ENCODE measurements at regions not wholly inside any gene's neighbourhood (a gene's known extent, or its start where the extent isn't known, plus 50 kb on each side); places are given as distances from the start of the nearest gene placed in this dataset.

- Histone ChIP-seq H3K4me1 (ENCODE audit: control insufficient read depth in 1 of 2, insufficient read depth in 2 of 2, low read depth in 1 of 2, low read length in 1 of 2) (no peaks in the 10 kb centered on the region), H3K4me3 (ENCODE audit: low read depth in 2 of 2, low read length in 1 of 2) (no peak overlapping the region), H3K27me3 (ENCODE audit: insufficient read depth) (no peaks in the 10 kb centered on the region), H2AFZ (ENCODE audit: low read depth) (no peak overlapping the region), H3K4me2 (no peak overlapping the region), H3K9me2 (no peaks in the 10 kb centered on the region), H3F3A (replicated peaks; ENCODE audit: insufficient read depth) (no peaks in the 10 kb centered on the region), H3K9ac (no peak overlapping the region), H4K20me1 (ENCODE audit: insufficient read depth) (no peaks in the 10 kb centered on the region), H3K79me2 (ENCODE audit: insufficient read depth) (no peaks in the 10 kb centered on the region), H3K36me3 (replicated peaks in 1 of 2; ENCODE audit: control insufficient read depth in 1 of 2, insufficient read depth in 2 of 2, low read length in 1 of 2) (no peaks in the 10 kb centered on the region), H3K9me3 (no peaks in the 10 kb centered on the region), H3K27ac (ENCODE audit: low read depth in 2 of 2, low read length in 1 of 2) (no peak overlapping the region)
- POLR2A ChIA-PET, result no interaction called here
- 15% methylated on average over 2 of the region's 2 CpGs for WGBS (ENCODE audit: low lambda C conversion rate)
- CTCF ChIA-PET, result interaction anchor here (0.6 kb wide), 1 partner anchor 199 kb away, joined by 4 read pairs; no protein-coding TSS in a partner anchor
- TF ChIP-seq FOSL2 (IDR thresholded peaks at IDR 0.05; ENCODE audit: borderline replicate concordance, low read depth) (no peak), USF1 (IDR thresholded peaks at IDR 0.05; ENCODE audit: borderline replicate concordance, low read depth) (no peak), GABPA (IDR thresholded peaks at IDR 0.05; ENCODE audit: low read depth) (no peak), TCF12 (IDR thresholded peaks at IDR 0.05) (no peak), NFIC (IDR thresholded peaks at IDR 0.05; ENCODE audit: borderline replicate concordance) (no peak), ZBTB33 (IDR thresholded peaks at IDR 0.05; ENCODE audit: borderline replicate concordance, low read depth) (no peak), RAD21 (IDR thresholded peaks at IDR 0.05; ENCODE audit: low read length) (no peak), SIN3A (IDR thresholded peaks at IDR 0.05; ENCODE audit: borderline replicate concordance, low read depth, low read length) (no peak), USF2 (IDR thresholded peaks at IDR 0.05; ENCODE audit: borderline replicate concordance, low read depth, low read length) (no peak), YY1 (IDR thresholded peaks at IDR 0.05; ENCODE audit: low read depth) (no peak), IRF3 (IDR thresholded peaks at IDR 0.05; ENCODE audit: low read depth, low read length) (no peak)
- no peak for DNase-seq
Measured at GRCh38 chr1:213786683-213787082, 201.1 kb upstream of the PROX1 start.

GRCh38 chr1:213790565-213790964 is 197.2 kb upstream of the PROX1 start:
- Histone ChIP-seq H3K79me2 (ENCODE audit: insufficient read depth) (no peaks in the 10 kb centered on the region), H3K36me3 (replicated peaks in 1 of 2; ENCODE audit: control insufficient read depth in 1 of 2, insufficient read depth in 2 of 2, low read length in 1 of 2) (no peaks in the 10 kb centered on the region), H3F3A (replicated peaks; ENCODE audit: insufficient read depth) (no peaks in the 10 kb centered on the region), H3K4me3 (ENCODE audit: low read depth in 2 of 2, low read length in 1 of 2) (no peak overlapping the region), H3K9ac (no peak overlapping the region), H3K4me2 (no peak overlapping the region), H3K27ac (ENCODE audit: low read depth in 2 of 2, low read length in 1 of 2) (no peak overlapping the region), H3K27me3 (ENCODE audit: insufficient read depth) (no peaks in the 10 kb centered on the region), H3K9me3 (no peaks in the 10 kb centered on the region), H3K9me2 (no peaks in the 10 kb centered on the region), H3K4me1 (ENCODE audit: control insufficient read depth in 1 of 2, insufficient read depth in 2 of 2, low read depth in 1 of 2, low read length in 1 of 2) (no peaks in the 10 kb centered on the region), H2AFZ (ENCODE audit: low read depth) (no peak overlapping the region), H4K20me1 (ENCODE audit: insufficient read depth) (no peaks in the 10 kb centered on the region)
- POLR2A ChIA-PET, result no interaction called here
- DNase-seq, result no peak
- no peak for TF ChIP-seq CTCF (IDR thresholded peaks at IDR 0.05)
- TF ChIP-seq EP300 (IDR thresholded peaks at IDR 0.05; ENCODE audit: borderline replicate concordance in 1 of 2, low read depth in 1 of 2, low read length in 1 of 2), result no peak
- TF ChIP-seq MAX (IDR thresholded peaks at IDR 0.05; ENCODE audit: low read depth), result no peak
- TF ChIP-seq TCF12 (IDR thresholded peaks at IDR 0.05), result no peak
- TF ChIP-seq TEAD4 (IDR thresholded peaks at IDR 0.05; ENCODE audit: borderline replicate concordance, insufficient read depth), result no peak
- WGBS (ENCODE audit: low lambda C conversion rate), result 12% methylated on average over 3 of the region's 3 CpGs
- CTCF ChIA-PET, result interaction anchor here (1.2 kb wide), 1 partner anchor 12 kb away, joined by 3 read pairs; no protein-coding TSS in a partner anchor

Measured in SK-N-SH (cell line).